ENCODE measurements at regions not wholly inside any gene's neighbourhood (a gene's known extent, or its start where the extent isn't known, plus 50 kb on each side); places are given as distances from the start of the nearest gene placed in this dataset.

- Mint-ChIP-seq H3K27me3 (ENCODE audit: insufficient read depth, unreplicated experiment) (no peaks in the 10 kb centered on the region), H3K4me1 (ENCODE audit: low read depth, unreplicated experiment) (no peaks in the 10 kb centered on the region), H3K36me3 (ENCODE audit: insufficient read depth, unreplicated experiment) (no peaks in the 10 kb centered on the region), H3K9me3 (ENCODE audit: unreplicated experiment) (no peaks in the 10 kb centered on the region), H3K27ac (ENCODE audit: unreplicated experiment) (no peak overlapping the region), H3K4me3 (ENCODE audit: unreplicated experiment) (no peak overlapping the region)
- ChIA-PET CTCF (no interaction called here), POLR2A (no interaction called here)
- Histone ChIP-seq H3K9me3 (no peaks in the 10 kb centered on the region), H3K27me3 (replicated peaks; ENCODE audit: control insufficient read depth, insufficient read depth, low read length) (no peaks in the 10 kb centered on the region), H3K4me3 (ENCODE audit: low read depth, low read length) (no peak overlapping the region), H3K36me3 (ENCODE audit: control insufficient read depth, insufficient read depth, low read length) (no peaks in the 10 kb centered on the region), H3K4me1 (no peaks in the 10 kb centered on the region)
- DNase-seq = no peak
- no peak for TF ChIP-seq CTCF (IDR thresholded peaks at IDR 0.05; ENCODE audit: insufficient read depth in 1 of 2, low read depth in 1 of 2, low read length in 1 of 2, severe bottlenecking in 1 of 2, unreplicated experiment in 1 of 2)
- no TSS peak for BruUV-seq (replicated peaks)
- intact Hi-C loops (cut with micrococcal nuclease; ENCODE audit: unreplicated experiment) = no loop called here
Measured at GRCh38 chr4:19857991-19858390, 393.7 kb upstream of the SLIT2 start.

GRCh38 chr4:19857380-19857779 is 394.3 kb upstream of the SLIT2 start:
- no peak overlapping the region for H3K4me3 ChIP-seq (ENCODE audit: low read depth, low read length)
- no TSS peak for BruUV-seq (replicated peaks)
- no peaks in the 10 kb centered on the region for H3K4me1 ChIP-seq
- intact Hi-C loops (cut with micrococcal nuclease; ENCODE audit: unreplicated experiment) = no loop called here
- ChIA-PET CTCF (no interaction called here), POLR2A (no interaction called here)
- Mint-ChIP-seq H3K27ac (ENCODE audit: unreplicated experiment) (no peak overlapping the region), H3K36me3 (ENCODE audit: insufficient read depth, unreplicated experiment) (no peaks in the 10 kb centered on the region), H3K4me3 (ENCODE audit: unreplicated experiment) (no peak overlapping the region), H3K4me1 (ENCODE audit: low read depth, unreplicated experiment) (no peaks in the 10 kb centered on the region), H3K27me3 (ENCODE audit: insufficient read depth, unreplicated experiment) (no peaks in the 10 kb centered on the region), H3K9me3 (ENCODE audit: unreplicated experiment) (no peaks in the 10 kb centered on the region)
- no peaks in the 10 kb centered on the region for H3K27me3 ChIP-seq (replicated peaks; ENCODE audit: control insufficient read depth, insufficient read depth, low read length)
- no peak for DNase-seq
- H3K36me3 ChIP-seq (ENCODE audit: control insufficient read depth, insufficient read depth, low read length) = no peaks in the 10 kb centered on the region
- no peaks in the 10 kb centered on the region for H3K9me3 ChIP-seq
- no peak for TF ChIP-seq CTCF (IDR thresholded peaks at IDR 0.05; ENCODE audit: insufficient read depth in 1 of 2, low read depth in 1 of 2, low read length in 1 of 2, severe bottlenecking in 1 of 2, unreplicated experiment in 1 of 2)

GRCh38 chr4:19850909-19851308 is 400.8 kb upstream of the SLIT2 start:
- H3K27me3 Mint-ChIP-seq (ENCODE audit: insufficient read depth, unreplicated experiment) = no peaks in the 10 kb centered on the region
- CTCF ChIA-PET = no interaction called here
- TF ChIP-seq CTCF (IDR thresholded peaks at IDR 0.05; ENCODE audit: insufficient read depth in 1 of 2, low read depth in 1 of 2, low read length in 1 of 2, severe bottlenecking in 1 of 2, unreplicated experiment in 1 of 2) = no peak
- no peaks in the 10 kb centered on the region for H3K9me3 ChIP-seq
- H3K4me3 ChIP-seq (ENCODE audit: low read depth, low read length) = no peak overlapping the region
- no peak for DNase-seq
- no peak overlapping the region for H3K27ac Mint-ChIP-seq (ENCODE audit: unreplicated experiment)
- POLR2A ChIA-PET = no interaction called here
- no peaks in the 10 kb centered on the region for H3K36me3 ChIP-seq (ENCODE audit: control insufficient read depth, insufficient read depth, low read length)
- no peaks in the 10 kb centered on the region for H3K36me3 Mint-ChIP-seq (ENCODE audit: insufficient read depth, unreplicated experiment)
- no peaks in the 10 kb centered on the region for H3K27me3 ChIP-seq (replicated peaks; ENCODE audit: control insufficient read depth, insufficient read depth, low read length)
- H3K4me1 ChIP-seq = no peaks in the 10 kb centered on the region
- intact Hi-C loops (cut with micrococcal nuclease; ENCODE audit: unreplicated experiment) = no loop called here
- H3K9me3 Mint-ChIP-seq (ENCODE audit: unreplicated experiment) = no peaks in the 10 kb centered on the region
- no TSS peak for BruUV-seq (replicated peaks)
- H3K4me1 Mint-ChIP-seq (ENCODE audit: low read depth, unreplicated experiment) = no peaks in the 10 kb centered on the region
- H3K4me3 Mint-ChIP-seq (ENCODE audit: unreplicated experiment) = no peak overlapping the region

All from Caco-2 (cell line).